NCI-H460 (cell line): ENCODE measurements at regions not wholly inside any gene's neighbourhood (a gene's known extent, or its start where the extent isn't known, plus 50 kb on each side); places are given as distances from the start of the nearest gene placed in this dataset.
"Not testable (repeated sequence)": the region's sequence is repeated elsewhere in the genome, so short reads cannot be mapped to it uniquely, and the experiment has no call there.

Experiments used
- DNase-seq: peaks from one replicate; pipeline ENCODE4 v3.0.0-alpha.2; 2016; ENCODE audit warnings: low read depth; ENCODE audit errors: extremely low read depth

DNA sequence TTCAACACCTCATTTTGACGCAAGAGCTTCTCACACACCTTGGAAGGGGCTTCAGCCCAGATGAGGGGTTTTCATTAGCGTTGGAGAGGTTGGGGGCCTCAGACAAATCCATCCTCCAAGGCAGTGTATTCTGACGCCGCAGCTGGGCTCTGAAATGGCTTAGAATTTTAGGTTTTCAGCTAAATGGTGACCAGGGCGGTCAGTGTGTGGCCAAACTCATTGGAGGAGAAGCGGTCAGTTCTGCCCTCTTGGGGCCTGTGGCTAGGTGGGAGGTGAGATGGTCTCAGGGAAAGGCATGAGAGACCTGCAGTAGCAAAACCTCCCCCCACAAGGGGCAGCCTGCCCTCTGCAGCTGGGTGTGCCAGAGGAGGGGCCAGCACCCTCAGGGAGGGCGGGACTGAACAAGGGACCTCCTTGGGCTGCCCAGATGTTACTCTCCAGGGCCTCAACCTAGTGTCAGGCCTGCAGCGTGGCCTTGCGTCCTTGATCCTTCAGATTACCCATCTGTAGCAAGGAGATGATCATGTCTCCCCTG lies 155.8 kb downstream of the URI1 start:
- no peak for DNase-seq

- DNase-seq, result no peak
These were observed 160.2 kb downstream of the URI1 start for GRCh38 chr19:30102239-30102638.

DNA sequence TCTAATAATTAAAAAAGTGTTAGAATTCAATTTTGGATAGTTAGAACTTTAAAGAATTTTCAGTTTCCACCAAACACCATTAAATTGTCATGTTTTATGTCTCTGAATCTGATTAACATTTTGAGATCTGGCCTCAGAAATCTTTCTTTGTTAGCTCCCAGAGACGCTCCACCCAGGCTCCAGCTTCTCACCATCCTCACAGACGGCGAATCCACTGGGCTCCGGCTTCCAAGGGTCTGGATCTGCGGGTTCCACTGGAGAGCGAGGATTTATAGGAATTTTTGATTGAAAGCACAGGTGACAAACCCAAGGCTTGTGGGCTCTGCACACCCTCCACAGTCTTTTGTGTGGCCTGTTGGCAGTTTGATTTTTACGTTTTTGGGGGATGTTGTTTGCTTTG lies 160.6 kb downstream of the URI1 start:
- no peak for DNase-seq

- DNase-seq, result no peak
These were observed 161.9 kb downstream of the URI1 start for GRCh38 chr19:30103981-30104380.

- DNase-seq, result no peak
These were observed 163.3 kb downstream of the URI1 start for GRCh38 chr19:30105316-30105715.

GRCh38 chr19:30105727-30106126 lies 163.7 kb downstream of the URI1 start:
- no peak for DNase-seq

DNA sequence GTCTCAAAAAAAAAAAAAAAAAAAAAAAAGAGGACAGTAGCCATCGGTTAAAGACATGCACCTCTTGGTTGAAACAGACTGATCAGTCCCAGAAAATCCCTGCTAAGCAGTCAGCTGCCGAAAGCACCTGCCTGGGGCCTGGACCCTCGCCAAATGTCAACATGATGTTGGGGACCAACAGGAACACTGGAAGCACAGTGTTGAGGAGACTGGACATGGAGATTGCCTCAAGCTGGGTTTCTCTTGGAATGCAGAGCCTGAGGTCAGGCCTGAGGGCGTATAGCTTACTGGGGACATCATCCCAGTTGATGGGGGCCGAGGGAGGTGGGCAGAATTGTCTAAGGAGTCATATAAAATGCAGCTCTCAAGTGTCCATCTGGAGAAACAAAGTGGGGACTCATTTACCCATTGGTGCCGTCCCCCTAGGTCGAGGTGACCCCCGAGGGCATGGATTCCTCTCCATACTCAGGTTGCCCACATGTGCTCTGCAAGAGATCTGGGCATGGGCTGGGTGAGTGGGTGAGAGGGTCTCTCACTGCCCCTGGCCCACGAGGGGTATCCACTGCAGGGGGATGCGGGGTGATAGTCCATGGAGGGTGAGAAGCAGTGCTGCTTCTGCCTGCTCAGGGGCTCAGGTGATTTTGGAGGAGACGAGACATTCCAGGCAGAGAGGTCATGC lies 164.5 kb downstream of the URI1 start:
- DNase-seq, result no peak

DNA sequence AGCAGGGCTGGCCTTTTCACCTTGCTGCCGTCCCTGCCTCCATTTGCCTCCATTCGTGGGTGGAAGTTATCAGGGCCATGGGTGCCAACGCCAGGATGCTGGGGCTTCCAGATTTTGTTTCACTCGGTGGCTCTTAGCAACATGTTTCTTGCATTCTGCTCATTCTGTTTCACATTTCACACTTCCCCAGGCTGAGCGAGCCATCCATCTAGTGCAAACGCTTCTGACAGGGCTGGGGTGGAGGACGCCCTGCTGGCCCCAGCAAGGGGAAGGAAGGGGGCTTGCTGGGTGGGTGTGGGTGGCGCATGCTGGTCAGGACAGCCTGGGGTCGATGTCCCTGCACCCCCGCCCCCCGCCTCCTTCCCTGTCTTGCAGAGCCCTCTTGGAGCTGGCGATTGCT lies 165.2 kb downstream of the URI1 start:
- no peak for DNase-seq

DNA sequence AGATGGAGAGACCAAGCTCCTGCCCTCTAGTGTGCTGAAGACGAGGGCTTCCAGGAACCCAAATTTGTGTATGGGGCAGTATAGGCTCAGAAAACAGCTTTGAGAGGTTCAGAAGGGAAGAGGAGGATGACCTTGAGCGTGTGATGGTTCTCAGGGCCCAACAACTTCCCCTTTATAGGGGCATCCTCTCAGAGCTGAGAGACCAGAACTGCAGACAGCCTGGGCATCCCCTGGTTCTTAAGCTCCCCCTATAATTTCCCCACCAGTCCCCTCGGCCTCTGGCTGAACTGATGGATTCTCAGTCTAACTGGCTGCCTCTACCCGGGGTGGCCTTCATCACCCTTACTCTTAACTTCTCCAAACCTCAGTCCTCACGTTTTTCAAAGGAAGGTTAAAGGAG lies 167.5 kb downstream of the URI1 start:
- no peak for DNase-seq

DNA sequence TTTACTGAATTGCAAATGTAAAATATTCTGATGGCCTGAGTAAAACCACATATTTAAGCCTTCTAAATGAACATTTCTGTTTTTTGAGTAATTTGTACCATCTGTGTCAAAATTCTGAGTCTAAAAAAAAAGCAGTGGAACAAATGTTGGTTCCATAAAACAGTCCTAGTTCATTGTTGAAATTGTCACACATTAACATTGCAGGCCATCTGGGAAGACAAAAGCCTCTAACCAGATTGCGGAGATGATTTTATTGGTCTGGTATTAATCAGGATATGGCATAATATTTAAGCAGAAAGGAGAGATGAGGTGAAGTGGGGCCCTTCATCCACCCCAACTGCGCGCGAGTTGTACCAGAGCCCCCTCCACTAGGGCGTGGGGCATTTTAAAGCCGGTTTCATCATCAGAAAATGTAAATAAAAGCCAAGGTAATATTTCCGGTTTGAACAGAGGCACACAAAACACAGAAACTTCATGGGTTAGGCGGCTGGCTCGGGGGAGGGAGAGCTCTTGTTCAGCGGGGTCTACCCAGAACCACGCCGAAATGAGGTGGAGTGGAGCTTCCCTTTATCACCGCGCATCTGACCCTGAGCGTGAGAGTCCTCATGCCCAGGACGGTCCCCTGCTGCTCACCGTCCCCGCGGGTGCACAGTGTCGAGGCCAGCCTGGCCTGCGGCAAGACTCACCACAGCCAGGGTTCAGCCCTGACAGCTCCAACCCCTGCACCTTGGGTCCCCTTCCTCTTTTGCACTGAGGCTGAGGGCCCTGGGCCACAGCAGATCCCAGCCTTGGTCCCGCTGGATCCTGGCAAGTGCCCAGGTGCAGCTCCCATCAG lies 169.2 kb downstream of the URI1 start:
- DNase-seq, result no peak

DNA sequence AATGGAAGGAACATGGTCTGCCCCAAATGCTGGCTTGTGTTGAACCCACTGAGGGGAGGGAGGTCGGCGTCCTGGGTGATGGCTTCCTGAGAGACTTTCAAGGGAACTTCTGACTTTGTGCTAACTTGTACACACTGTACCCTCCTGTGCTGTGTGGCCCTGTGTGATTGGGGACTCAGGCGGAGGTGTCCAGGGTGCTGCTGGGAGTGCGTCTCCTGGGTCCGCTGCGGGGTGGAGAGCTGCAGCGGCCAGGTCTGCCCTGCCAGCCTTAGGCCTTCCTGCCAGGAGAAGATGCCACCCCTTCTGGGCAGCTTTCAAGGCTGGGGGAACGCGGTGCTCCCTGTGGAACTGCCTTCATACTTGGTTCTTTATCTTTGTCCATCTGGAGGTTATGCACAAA lies 170.1 kb downstream of the URI1 start:
- DNase-seq, result no peak

GRCh38 chr19:30112666-30113065 lies 170.6 kb downstream of the URI1 start:
- no peak for DNase-seq

DNA sequence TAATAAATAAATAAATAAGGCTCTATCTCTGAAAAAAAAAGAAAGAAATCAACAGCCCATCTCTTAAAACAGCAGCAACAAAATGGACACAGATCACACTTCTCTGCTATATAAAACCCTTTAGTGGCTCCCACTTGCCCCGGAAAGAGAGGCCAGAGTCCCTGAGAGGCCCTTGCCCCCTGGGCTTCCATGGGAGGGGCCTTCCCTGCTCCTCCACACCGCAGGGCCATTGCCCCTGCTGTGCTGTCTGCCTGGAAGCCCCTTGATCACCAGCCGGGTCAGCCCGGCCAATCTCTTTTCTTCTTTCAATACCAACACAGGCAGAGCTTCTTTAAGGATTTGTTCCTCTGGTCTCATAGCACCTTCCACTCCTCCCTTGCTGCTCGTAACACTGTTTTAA lies 171.1 kb downstream of the URI1 start:
- DNase-seq, result no peak

- DNase-seq, result not testable (repeated sequence)
These were observed 172.1 kb downstream of the URI1 start for GRCh38 chr19:30114095-30114494.

DNA sequence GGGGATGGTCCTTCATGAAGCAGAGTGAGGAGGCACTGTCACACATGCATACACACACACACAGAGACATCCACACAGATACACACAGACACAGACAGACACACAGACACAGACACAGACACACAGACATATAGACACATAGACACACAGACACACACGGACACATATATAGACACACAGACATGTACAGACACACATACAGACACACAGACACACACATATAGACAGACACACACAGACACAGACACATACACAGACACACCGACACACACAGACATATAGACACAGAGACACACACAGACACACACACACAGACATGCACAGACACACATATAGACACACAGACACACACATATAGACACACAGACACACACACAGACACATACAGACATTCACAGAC lies 173.9 kb downstream of the URI1 start:
- DNase-seq, result no peak

- DNase-seq, result no peak
These were observed 174.5 kb downstream of the URI1 start for GRCh38 chr19:30116530-30116929.

DNA sequence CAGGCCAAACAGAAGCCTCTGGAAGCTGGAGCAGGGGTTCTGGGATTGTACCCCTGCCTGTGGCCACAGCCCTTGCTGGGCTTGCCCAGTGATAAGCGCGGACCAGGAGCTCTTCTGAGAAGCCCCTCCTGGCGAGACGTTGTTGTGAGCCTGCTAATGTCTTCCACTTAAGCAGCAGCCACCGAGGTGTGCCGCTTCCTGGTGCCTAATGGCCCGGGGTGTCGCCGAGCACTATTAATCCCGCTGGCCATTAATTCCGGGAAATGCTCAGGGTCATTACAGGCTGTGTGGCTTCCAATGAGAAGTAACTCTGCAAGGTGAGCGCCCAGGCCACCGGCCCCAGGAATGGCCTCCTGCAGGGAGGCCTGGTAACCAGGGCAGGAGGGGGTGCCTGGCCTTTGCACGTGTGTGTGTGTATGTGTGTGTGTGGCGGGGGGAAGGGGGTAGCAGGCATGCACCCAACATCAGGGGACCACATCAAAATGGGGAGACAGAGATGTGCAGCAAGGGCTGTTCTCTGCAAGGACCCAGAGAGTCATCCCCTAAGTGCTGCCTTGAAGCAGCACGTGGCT lies 175.0 kb downstream of the URI1 start:
- DNase-seq, result no peak

GRCh38 chr19:30117636-30118145 lies 175.7 kb downstream of the URI1 start:
- no peak for DNase-seq

GRCh38 chr19:30118221-30118620 lies 176.2 kb downstream of the URI1 start:
- DNase-seq, result no peak

- DNase-seq, result no peak
These were observed 176.7 kb downstream of the URI1 start for GRCh38 chr19:30118760-30119159.

DNA sequence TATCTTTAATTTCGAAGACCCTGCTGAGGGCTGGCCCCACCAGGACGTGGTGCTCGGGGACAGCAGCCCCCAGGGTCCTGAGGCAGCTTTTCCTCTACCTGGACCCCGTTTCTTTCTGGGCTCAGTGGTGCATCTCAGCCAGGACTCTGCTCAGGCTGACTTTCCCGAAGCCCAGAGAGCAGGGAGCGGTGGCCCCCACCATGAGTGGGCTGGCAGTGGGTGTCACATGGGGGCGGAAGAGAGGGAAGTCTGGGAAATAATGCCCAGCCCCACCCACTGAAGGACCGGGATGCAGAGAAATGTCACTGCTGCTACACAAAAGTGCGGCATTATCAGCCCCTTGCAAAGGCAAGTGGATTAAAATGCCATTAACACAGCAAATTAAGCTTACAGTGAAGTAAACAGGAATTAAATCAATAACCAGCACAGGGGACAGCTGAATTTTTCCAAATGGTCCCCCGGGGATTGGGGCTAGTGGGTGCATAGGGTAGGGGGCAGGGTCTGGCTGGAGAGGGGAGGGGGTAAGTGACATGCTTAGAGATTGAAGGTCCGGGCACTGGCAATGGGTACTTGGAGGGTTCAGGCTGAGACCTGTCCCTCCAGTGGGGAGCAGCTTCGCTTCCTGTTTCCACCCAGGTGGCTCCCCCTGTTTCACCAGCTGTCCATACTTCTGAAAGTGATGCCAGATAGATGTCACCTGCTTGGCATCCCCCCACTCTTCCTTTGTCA lies 177.3 kb downstream of the URI1 start:
- no peak for DNase-seq
